Caco-2 (cell line): ENCODE measurements at regions not wholly inside any gene's neighbourhood (a gene's known extent, or its start where the extent isn't known, plus 50 kb on each side); places are given as distances from the start of the nearest gene placed in this dataset.

ENCODE experiments used
- BruUV-seq: library from RNA; stranded (reverse); fragments of 400-500 nt; replicated peaks from 2 replicates; lab custom pipeline; 2021; lab: Mats Ljungman, UMichigan
- CTCF ChIA-PET: fragments of 300-600 bp; sonication (Branson Sonifier 250); formaldehyde crosslinking; loops from one replicate; lab custom pipeline; 2022; ENCODE audit warnings: antibody characterized with exemption; lab: Charles Lee
- POLR2A ChIA-PET: fragments of 300-600 bp; sonication (Branson Sonifier 250); formaldehyde crosslinking; loops from one replicate; lab custom pipeline; 2022; ENCODE audit warnings: antibody characterized with exemption; lab: Charles Lee
- DNase-seq, 2 experiments: peaks; one replicate each; pipeline versions ENCODE4 v3.0.0 to v3.0.0-alpha.2; 2020 to 2022
- H3K27me3 ChIP-seq: replicated peaks from 2 replicates; pipeline ENCODE4 v1.6.0; 2011; ENCODE audit warnings: low read length; ENCODE audit not compliant: control insufficient read depth, insufficient read depth
- H3K36me3 ChIP-seq: 2 replicates; pipeline ENCODE4 v1.5.1; 2011; ENCODE audit warnings: low read length; ENCODE audit not compliant: control insufficient read depth, insufficient read depth
- H3K4me1 ChIP-seq: fragments of 250-450 bp; sonication (Bioruptor Pico); 2 replicates; pipeline ENCODE4 v1.5.1; 2020; ENCODE audit warnings: mild to moderate bottlenecking
- H3K4me3 ChIP-seq: 2 replicates; pipeline ENCODE4 v1.5.1; 2011; ENCODE audit warnings: low read depth, mild to moderate bottlenecking, control low read depth, low read length
- H3K9me3 ChIP-seq: fragments of 250-450 bp; sonication (Bioruptor Pico); 2 replicates; pipeline ENCODE4 v1.5.1; 2020; ENCODE audit warnings: mild to moderate bottlenecking, moderate library complexity
- H3K27ac Mint-ChIP-seq: one replicate; pipeline ENCODE4 v1.8.0; 2022; ENCODE audit warnings: mixed read lengths; ENCODE audit not compliant: unreplicated experiment
- H3K27me3 Mint-ChIP-seq: one replicate; pipeline ENCODE4 v1.8.0; 2022; ENCODE audit warnings: mixed read lengths; ENCODE audit not compliant: insufficient read depth, unreplicated experiment
- H3K36me3 Mint-ChIP-seq: one replicate; pipeline ENCODE4 v1.8.0; 2022; ENCODE audit warnings: mild to moderate bottlenecking, mixed read lengths; ENCODE audit not compliant: insufficient read depth, unreplicated experiment
- H3K4me1 Mint-ChIP-seq: one replicate; pipeline ENCODE4 v1.8.0; 2022; ENCODE audit warnings: low read depth, mixed read lengths; ENCODE audit not compliant: unreplicated experiment
- H3K4me3 Mint-ChIP-seq: one replicate; pipeline ENCODE4 v1.8.0; 2022; ENCODE audit warnings: mild to moderate bottlenecking, moderate library complexity, mixed read lengths; ENCODE audit not compliant: unreplicated experiment
- H3K9me3 Mint-ChIP-seq: one replicate; pipeline ENCODE4 v1.8.0; 2022; ENCODE audit warnings: mixed read lengths; ENCODE audit not compliant: unreplicated experiment
- CTCF ChIP-seq, 2 experiments: fragments of 200-600 bp in 1 of 2; IDR thresholded peaks; 1 replicate in 1 of 2; 2 replicates in 1 of 2; pipeline versions ENCODE4 v1.5.1 to v1.8.0; 2011 to 2022; ENCODE audit warnings: antibody characterized with exemption in 1 of 2, control low read depth in 1 of 2, inconsistent platforms in 1 of 2, low read depth in 1 of 2, low read length in 1 of 2, mild to moderate bottlenecking in 1 of 2, moderate library complexity in 1 of 2; ENCODE audit not compliant: insufficient read depth in 1 of 2, severe bottlenecking in 1 of 2, unreplicated experiment in 1 of 2
- intact Hi-C: fragments of 100-400 bp; cut with micrococcal nuclease; formaldehyde crosslinking; loops from one replicate; pipeline ENCODE4 v1.10.0; 2022; ENCODE audit not compliant: unreplicated experiment

GRCh38 chr16:82560805-82561325 lies 65.9 kb upstream of the CDH13 start:
- no peaks in the 10 kb centered on the region for H3K4me1 ChIP-seq
- POLR2A ChIA-PET: no interaction called here
- H3K27ac Mint-ChIP-seq: no peak overlapping the region

GRCh38 chr16:82544378-82545160 lies 82.2 kb upstream of the CDH13 start:
- no peaks in the 10 kb centered on the region; the same call in 1 of the 2 replicates for H3K9me3 ChIP-seq
- Mint-ChIP-seq H3K4me3 (no peak overlapping the region), H3K27ac (no peak overlapping the region), H3K27me3 (peaks cover 27% of the 10 kb centered on the region), H3K9me3 (no peaks in the 10 kb centered on the region), H3K36me3 (no peaks in the 10 kb centered on the region), H3K4me1 (no peaks in the 10 kb centered on the region)
- intact Hi-C loops: no loop called here
- no peak for DNase-seq
- ChIA-PET POLR2A (no interaction called here), CTCF (interaction anchor here (0.5 kb wide), 1 partner anchor 65 kb away, joined by 9 read pairs; no protein-coding TSS in a partner anchor)
- peaks cover 1% of the 10 kb centered on the region; the same call in 1 of the 2 replicates for H3K27me3 ChIP-seq
- H3K4me3 ChIP-seq: no peak overlapping the region
- no TSS peak for BruUV-seq
- no peak for TF ChIP-seq CTCF (IDR thresholded peaks at IDR 0.05; ENCODE audit: insufficient read depth in 1 of 2, low read depth in 1 of 2, low read length in 1 of 2, severe bottlenecking in 1 of 2, unreplicated experiment in 1 of 2)
- no peaks in the 10 kb centered on the region for H3K36me3 ChIP-seq
- no peaks in the 10 kb centered on the region for H3K4me1 ChIP-seq

More at GRCh38 chr16:82560805-82561325, 65.9 kb upstream of the CDH13 start:
- H3K36me3 ChIP-seq: no peaks in the 10 kb centered on the region
- Mint-ChIP-seq H3K27me3 (peaks cover 5% of the 10 kb centered on the region), H3K9me3 (peaks cover 24% of the 10 kb centered on the region), H3K4me3 (no peak overlapping the region), H3K36me3 (no peaks in the 10 kb centered on the region), H3K4me1 (no peaks in the 10 kb centered on the region)
- DNase-seq: no peak
- H3K27me3 ChIP-seq: no peaks in the 10 kb centered on the region
- intact Hi-C loops: no loop called here
- CTCF ChIA-PET: no interaction called here
- peaks cover 7% of the 10 kb centered on the region for H3K9me3 ChIP-seq
- TF ChIP-seq CTCF (IDR thresholded peaks at IDR 0.05; ENCODE audit: insufficient read depth in 1 of 2, low read depth in 1 of 2, low read length in 1 of 2, severe bottlenecking in 1 of 2, unreplicated experiment in 1 of 2): no peak
- H3K4me3 ChIP-seq: no peak overlapping the region
- no TSS peak for BruUV-seq

- no peaks in the 10 kb centered on the region for H3K9me3 ChIP-seq
- no TSS peak for BruUV-seq
- H3K4me1 ChIP-seq: no peaks in the 10 kb centered on the region
- POLR2A ChIA-PET: no interaction called here
- H3K36me3 ChIP-seq: no peaks in the 10 kb centered on the region
- no peak overlapping the region for H3K4me3 ChIP-seq
- Mint-ChIP-seq H3K4me3 (no peak overlapping the region), H3K27ac (no peak overlapping the region), H3K9me3 (peaks cover 9% of the 10 kb centered on the region), H3K27me3 (peaks cover 27% of the 10 kb centered on the region), H3K36me3 (no peaks in the 10 kb centered on the region), H3K4me1 (no peaks in the 10 kb centered on the region)
- H3K27me3 ChIP-seq: peaks cover 1% of the 10 kb centered on the region; the same call in 1 of the 2 replicates
- intact Hi-C loops: no loop called here
- DNase-seq: no peak
- no peak for TF ChIP-seq CTCF (IDR thresholded peaks at IDR 0.05; ENCODE audit: insufficient read depth in 1 of 2, low read depth in 1 of 2, low read length in 1 of 2, severe bottlenecking in 1 of 2, unreplicated experiment in 1 of 2)
- CTCF ChIA-PET: no interaction called here
Observed at GRCh38 chr16:82542714-82543113, 84.1 kb upstream of the CDH13 start.
